GM18907 (cell line): ENCODE measurements at regions not wholly inside any gene's neighbourhood (a gene's known extent, or its start where the extent isn't known, plus 50 kb on each side); places are given as distances from the start of the nearest gene placed in this dataset.

Source experiments
- ATAC-seq: cut with Tn5 transposase; IDR thresholded peaks from one replicate; pipeline ENCODE4 v1.9.1; 2021; ENCODE audit warnings: mild to moderate bottlenecking, moderate library complexity; ENCODE audit not compliant: unreplicated experiment

GRCh38 chr4:152269448-152270191 is 266.3 kb downstream of the FBXW7 start:
- ATAC-seq, result no peak

- no peak for ATAC-seq
Measured at GRCh38 chr4:152267811-152268210, 268.1 kb downstream of the FBXW7 start.

- ATAC-seq, result no peak
Measured at GRCh38 chr4:152266831-152267480, 268.9 kb downstream of the FBXW7 start.

GRCh38 chr4:152265149-152265621 is 270.7 kb downstream of the FBXW7 start:
- ATAC-seq, result no peak

- ATAC-seq, result no peak
Measured at GRCh38 chr4:152264106-152264505, 271.8 kb downstream of the FBXW7 start.

GRCh38 chr4:152259866-152260265 is 276.0 kb downstream of the FBXW7 start:
- ATAC-seq, result no peak

- no peak for ATAC-seq
Measured at GRCh38 chr4:152258804-152259708, 276.8 kb downstream of the FBXW7 start.

- no peak for ATAC-seq
Measured at GRCh38 chr4:152258391-152258790, 277.5 kb downstream of the FBXW7 start.

GRCh38 chr4:152257601-152258066 is 278.3 kb downstream of the FBXW7 start:
- ATAC-seq, result no peak

- peak; percentile 40 for ATAC-seq
Measured at GRCh38 chr4:152256996-152257395, 278.9 kb downstream of the FBXW7 start.

GRCh38 chr4:152255437-152255836 is 280.5 kb downstream of the FBXW7 start:
- peak; percentile 87 for ATAC-seq

GRCh38 chr4:152248347-152248746 is 287.5 kb downstream of the FBXW7 start:
- ATAC-seq, result no peak

GRCh38 chr4:152247271-152247975 is 288.5 kb downstream of the FBXW7 start:
- no peak for ATAC-seq

GRCh38 chr4:152246659-152247058 is 289.2 kb downstream of the FBXW7 start:
- ATAC-seq, result no peak

- ATAC-seq, result no peak
Measured at GRCh38 chr4:152245680-152246079, 290.2 kb downstream of the FBXW7 start.

GRCh38 chr4:152244659-152245058 is 291.2 kb downstream of the FBXW7 start:
- no peak for ATAC-seq

GRCh38 chr4:152243896-152244595 is 291.8 kb downstream of the FBXW7 start:
- ATAC-seq, result no peak

GRCh38 chr4:152243206-152243605 is 292.7 kb downstream of the FBXW7 start:
- no peak for ATAC-seq

GRCh38 chr4:152240232-152240631 is 295.7 kb downstream of the FBXW7 start:
- ATAC-seq, result no peak

GRCh38 chr4:152239216-152239615 is 296.7 kb downstream of the FBXW7 start:
- no peak for ATAC-seq
